GM12865 (cell line): ENCODE measurements at regions not wholly inside any gene's neighbourhood (a gene's known extent, or its start where the extent isn't known, plus 50 kb on each side); places are given as distances from the start of the nearest gene placed in this dataset.

Source experiments
- DNase-seq: peaks from one replicate; pipeline ENCODE4 v3.0.0; 2010; ENCODE audit warnings: low read depth
- H3K4me3 ChIP-seq: 2 replicates; pipeline ENCODE4 v1.5.1; 2011; ENCODE audit warnings: mild to moderate bottlenecking, low read depth, low read length, control low read depth
- TF ChIP-seq, protein P1 (sequence below): IDR thresholded peaks from 2 replicates; pipeline ENCODE4 v1.5.1; 2011; ENCODE audit warnings: low read length, control low read depth, low read depth, inconsistent platforms; ENCODE audit not compliant: insufficient read depth; ENCODE audit errors: missing control alignments

DNA sequence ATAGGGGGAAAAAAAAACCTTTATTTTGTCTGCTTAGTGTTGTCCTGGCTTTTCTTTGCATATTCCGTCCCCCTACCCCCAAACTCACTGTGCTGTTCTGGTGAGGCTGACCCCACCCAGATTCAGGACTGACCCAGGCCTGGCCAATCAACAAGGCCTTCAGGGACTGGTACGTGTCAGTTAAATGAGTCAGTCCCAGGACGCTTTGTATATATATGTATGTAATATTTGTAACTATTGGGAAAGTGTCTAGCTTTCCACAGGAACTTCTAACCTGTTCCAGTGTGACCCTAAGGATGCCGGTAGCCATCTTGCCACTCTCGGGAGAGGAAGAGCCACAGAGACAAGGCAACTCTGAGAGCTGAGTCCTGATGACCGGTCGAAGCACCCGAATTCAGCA, 107.4 kb downstream of the VCPKMT start:
- TF ChIP-seq, protein P1, sequence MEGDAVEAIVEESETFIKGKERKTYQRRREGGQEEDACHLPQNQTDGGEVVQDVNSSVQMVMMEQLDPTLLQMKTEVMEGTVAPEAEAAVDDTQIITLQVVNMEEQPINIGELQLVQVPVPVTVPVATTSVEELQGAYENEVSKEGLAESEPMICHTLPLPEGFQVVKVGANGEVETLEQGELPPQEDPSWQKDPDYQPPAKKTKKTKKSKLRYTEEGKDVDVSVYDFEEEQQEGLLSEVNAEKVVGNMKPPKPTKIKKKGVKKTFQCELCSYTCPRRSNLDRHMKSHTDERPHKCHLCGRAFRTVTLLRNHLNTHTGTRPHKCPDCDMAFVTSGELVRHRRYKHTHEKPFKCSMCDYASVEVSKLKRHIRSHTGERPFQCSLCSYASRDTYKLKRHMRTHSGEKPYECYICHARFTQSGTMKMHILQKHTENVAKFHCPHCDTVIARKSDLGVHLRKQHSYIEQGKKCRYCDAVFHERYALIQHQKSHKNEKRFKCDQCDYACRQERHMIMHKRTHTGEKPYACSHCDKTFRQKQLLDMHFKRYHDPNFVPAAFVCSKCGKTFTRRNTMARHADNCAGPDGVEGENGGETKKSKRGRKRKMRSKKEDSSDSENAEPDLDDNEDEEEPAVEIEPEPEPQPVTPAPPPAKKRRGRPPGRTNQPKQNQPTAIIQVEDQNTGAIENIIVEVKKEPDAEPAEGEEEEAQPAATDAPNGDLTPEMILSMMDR = no peak
- no peak for DNase-seq
- H3K4me3 ChIP-seq = no peak overlapping the region

DNA sequence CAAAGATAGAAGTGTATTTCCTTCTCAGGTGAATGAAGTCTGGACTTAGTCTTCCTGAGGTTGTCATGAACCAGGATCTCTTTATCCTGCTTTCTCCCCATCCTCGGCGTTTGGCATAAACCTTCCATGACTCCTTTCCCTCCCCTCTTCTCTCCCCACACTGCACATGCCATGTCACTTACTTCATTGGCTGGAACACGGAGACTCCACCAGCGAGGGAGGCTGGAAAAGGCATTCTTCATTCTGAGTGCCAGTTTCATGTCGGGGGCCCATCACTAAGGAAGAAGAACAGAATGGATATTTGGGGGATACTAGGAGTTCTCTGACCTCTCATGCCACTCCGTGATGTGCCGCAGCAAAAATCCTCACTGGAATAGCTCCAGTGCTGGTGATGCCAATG, 105.6 kb downstream of the VCPKMT start:
- no peak overlapping the region for H3K4me3 ChIP-seq
- DNase-seq = no peak
- TF ChIP-seq, protein P1 = no peak

DNA sequence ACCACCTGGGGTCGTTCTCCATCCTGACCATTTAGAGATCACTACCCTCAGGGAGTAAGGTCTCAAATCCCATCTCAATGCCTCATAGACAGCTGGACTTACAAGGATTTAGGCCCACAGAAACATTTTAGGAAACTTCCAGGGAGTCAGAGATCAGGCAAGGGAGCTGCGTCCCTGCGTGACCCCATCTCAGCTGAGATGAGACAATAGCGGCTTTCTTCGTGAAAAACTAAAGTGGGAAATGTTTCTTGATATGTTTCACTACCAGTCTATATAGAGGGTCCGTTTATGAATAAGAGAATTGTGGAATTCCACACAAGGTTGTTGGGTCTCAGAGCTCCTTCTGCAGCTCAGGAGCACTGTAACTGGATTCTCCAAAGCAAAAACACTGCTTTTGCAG, 105.1 kb downstream of the VCPKMT start:
- DNase-seq = no peak
- TF ChIP-seq, protein P1 = no peak
- H3K4me3 ChIP-seq = no peak overlapping the region

DNA sequence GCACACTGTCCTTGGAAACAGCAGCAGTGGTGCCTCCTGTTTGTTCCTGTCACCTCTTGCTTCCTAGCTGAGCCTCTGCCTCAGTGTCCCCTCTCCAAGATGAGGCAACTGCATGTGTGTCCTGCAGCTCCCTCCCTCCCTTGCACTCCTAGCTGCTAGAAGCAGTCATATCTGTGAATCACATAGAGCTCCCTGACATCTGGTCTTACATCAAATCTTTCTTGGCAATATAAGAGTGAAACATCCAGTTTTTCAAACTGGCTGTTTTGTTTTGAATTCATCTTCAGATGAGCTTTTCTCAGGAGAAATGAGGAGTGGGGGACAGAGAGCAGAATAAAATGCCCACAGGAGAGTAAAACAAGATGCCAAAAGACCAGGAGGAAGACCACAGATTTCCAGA, 103.7 kb downstream of the VCPKMT start:
- DNase-seq = no peak
- H3K4me3 ChIP-seq = no peak overlapping the region
- TF ChIP-seq, protein P1 = no peak

DNA sequence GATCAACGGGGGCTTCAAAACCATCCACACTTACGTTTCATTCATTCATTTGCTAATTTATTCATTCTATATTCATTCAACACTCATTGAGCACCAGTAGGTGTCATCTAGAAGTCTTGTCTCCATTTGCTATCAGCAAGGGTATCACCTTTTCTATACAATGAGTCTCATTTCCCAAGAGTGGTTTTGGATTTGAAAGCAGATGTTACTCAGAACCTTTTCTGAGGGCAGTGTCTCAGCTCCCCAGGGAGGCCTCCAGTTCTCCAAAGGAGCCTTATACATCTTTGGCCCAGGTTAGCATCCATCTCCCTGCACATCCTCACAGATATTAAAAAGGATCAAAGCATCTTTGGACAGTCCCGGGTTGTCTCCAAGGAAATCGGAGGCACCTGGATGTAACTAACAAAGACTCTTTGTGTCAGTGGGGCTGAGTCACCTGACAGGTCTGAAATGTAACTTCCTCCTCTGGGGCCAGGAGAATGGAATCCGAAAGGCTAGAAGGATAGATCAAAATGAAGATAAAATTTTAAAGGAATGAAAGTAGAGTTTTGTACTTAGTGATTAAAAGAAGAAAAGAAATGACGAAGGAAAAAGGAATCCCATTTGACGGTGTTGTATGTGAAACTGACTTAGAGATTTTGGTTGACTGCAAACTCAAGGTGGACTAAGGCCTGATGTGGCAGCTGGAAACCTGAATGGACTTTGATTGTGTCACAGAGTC, 103.0 kb downstream of the VCPKMT start:
- TF ChIP-seq, protein P1 = no peak
- H3K4me3 ChIP-seq = no peak overlapping the region
- no peak for DNase-seq

DNA sequence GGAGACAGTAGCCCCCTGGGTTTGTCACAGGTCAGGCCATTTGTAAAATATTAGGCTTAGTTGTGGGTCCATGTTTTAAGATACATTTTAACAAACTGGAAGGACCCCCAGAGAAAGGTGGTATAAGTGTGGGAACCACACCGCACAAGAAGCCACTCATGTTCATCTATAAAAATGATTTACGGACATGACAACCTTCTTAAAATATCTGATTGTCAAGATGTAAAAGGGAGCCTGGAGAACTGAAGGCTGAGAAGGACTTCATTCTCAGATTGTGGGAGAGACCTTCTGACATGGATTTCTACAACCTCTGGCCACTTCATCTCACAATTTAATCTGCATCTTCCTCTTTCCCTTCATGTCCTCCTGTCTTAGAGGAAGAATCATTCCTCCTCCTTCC, 102.4 kb downstream of the VCPKMT start:
- no peak overlapping the region for H3K4me3 ChIP-seq
- TF ChIP-seq, protein P1 = no peak
- no peak for DNase-seq

DNA sequence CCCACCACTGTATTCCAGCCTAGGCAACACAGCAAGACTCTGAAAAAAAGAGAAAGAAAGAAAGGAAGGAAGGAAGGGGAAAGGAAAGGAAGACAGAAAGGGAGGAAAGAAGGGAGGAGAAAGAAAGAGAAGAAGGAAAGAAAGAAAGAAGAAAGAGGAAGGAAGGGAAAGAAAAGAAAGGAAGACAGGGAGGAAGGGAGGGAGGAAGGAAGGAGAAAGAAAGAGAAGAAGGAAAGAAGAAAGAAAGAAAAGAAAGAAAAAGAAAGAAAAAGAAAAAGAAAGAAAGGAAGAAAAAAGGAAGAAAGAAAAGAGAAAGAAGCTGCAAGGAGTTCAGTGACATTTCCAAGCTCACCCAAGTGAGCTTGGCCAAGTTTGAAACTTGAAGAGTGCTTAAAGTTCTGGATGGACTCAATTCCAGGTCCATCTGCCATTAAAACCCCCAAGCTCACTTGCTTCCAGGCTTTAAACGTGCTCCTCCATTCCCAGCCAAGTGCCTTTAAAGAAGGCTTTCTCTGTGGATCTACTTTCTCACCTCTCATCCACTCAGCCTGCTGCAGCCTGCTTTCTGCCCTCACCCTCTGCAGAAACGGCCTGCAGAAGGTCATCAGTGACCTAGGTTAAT, 101.5 kb downstream of the VCPKMT start:
- no peak overlapping the region for H3K4me3 ChIP-seq
- DNase-seq = no peak
- TF ChIP-seq, protein P1 = no peak
